Panc1 (cell line): ENCODE measurements at regions not wholly inside any gene's neighbourhood (a gene's known extent, or its start where the extent isn't known, plus 50 kb on each side); places are given as distances from the start of the nearest gene placed in this dataset.

Experiments used
- ATAC-seq: fragments of 200-7000 bp; cut with Tn5 transposase; 2 replicates; pipeline ENCODE4 v1.9.1; 2020; ENCODE audit warnings: mild to moderate bottlenecking, moderate library complexity
- BruUV-seq: library from RNA; stranded (reverse); fragments of 400-500 nt; replicated peaks from 2 replicates; lab custom pipeline; 2021; lab: Mats Ljungman, UMichigan
- CTCF ChIA-PET: fragments of 300-600 bp; sonication (Branson Sonifier 250); formaldehyde crosslinking; loops from one replicate; lab custom pipeline; 2022; ENCODE audit warnings: antibody characterized with exemption; lab: Charles Lee
- POLR2A ChIA-PET: fragments of 300-600 bp; sonication (Branson Sonifier 250); formaldehyde crosslinking; loops from one replicate; lab custom pipeline; 2022; ENCODE audit warnings: antibody characterized with exemption; lab: Charles Lee
- DNase-seq: peaks from one replicate; pipeline ENCODE4 v3.0.0-alpha.2; 2010; ENCODE audit warnings: low read depth, low spot score
- H3K27ac ChIP-seq: 2 replicates; pipeline ENCODE4 v1.5.1; 2011; ENCODE audit warnings: mild to moderate bottlenecking, low read length, inconsistent platforms
- H3K27me3 ChIP-seq: fragments of 200-500 bp; sonication (Bioruptor generic); 2 replicates; pipeline ENCODE4 v1.6.0; 2014; ENCODE audit warnings: low read length, inconsistent platforms; ENCODE audit not compliant: control insufficient read depth, insufficient read depth
- H3K36me3 ChIP-seq: fragments of 200-500 bp; sonication (Bioruptor generic); 2 replicates; pipeline ENCODE4 v1.5.1; 2014; ENCODE audit warnings: inconsistent platforms, mild to moderate bottlenecking, low read length, moderate library complexity; ENCODE audit not compliant: control insufficient read depth, insufficient read depth
- H3K4me1 ChIP-seq: 2 replicates; pipeline ENCODE4 v1.5.1; 2011; ENCODE audit warnings: inconsistent platforms, mild to moderate bottlenecking, low read length, moderate library complexity; ENCODE audit not compliant: control insufficient read depth, insufficient read depth
- H3K4me3 ChIP-seq, 2 experiments: 2 replicates each; pipeline ENCODE4 v1.5.1; 2011 to 2012; ENCODE audit warnings: low read depth in 2 of 2, low read length in 2 of 2, mild to moderate bottlenecking in 2 of 2, inconsistent platforms in 1 of 2, moderate library complexity in 1 of 2
- H3K9me3 ChIP-seq: fragments of 200-500 bp; sonication (Bioruptor generic); 2 replicates; pipeline ENCODE4 v1.5.1; 2014; ENCODE audit warnings: low read depth, mild to moderate bottlenecking, inconsistent platforms, low read length, moderate library complexity; ENCODE audit not compliant: control insufficient read depth, insufficient read depth
- POLR2AphosphoS5 ChIP-seq: IDR thresholded peaks from 2 replicates; pipeline ENCODE4 v1.6.1; 2012; ENCODE audit warnings: mild to moderate bottlenecking, low read depth, low read length, moderate library complexity
- SIN3A ChIP-seq: IDR thresholded peaks from 2 replicates; pipeline ENCODE4 v1.6.1; 2012; ENCODE audit warnings: low read depth, mild to moderate bottlenecking, low read length, moderate library complexity, borderline replicate concordance; ENCODE audit not compliant: insufficient read depth
- TCF7L2 ChIP-seq: IDR thresholded peaks from 2 replicates; pipeline ENCODE4 v1.6.1; 2011; ENCODE audit warnings: mild to moderate bottlenecking, low read depth, low read length, inconsistent platforms
- in situ Hi-C: cut with HindIII; loops from 2 replicates; pipeline ENCODE4 v1.10.0; 2016; ENCODE audit warnings: low sequenced_read_pairs, low pct_unique_long_range_greater_than_20kb
- intact Hi-C: fragments of 100-400 bp; cut with micrococcal nuclease; formaldehyde crosslinking; loops from one replicate; pipeline ENCODE4 v1.10.0; 2022; ENCODE audit not compliant: unreplicated experiment
- TF ChIP-seq, protein P1 (sequence below), 2 experiments: IDR thresholded peaks; 2 replicates each; pipeline ENCODE4 v1.6.1; 2011 to 2012; ENCODE audit warnings: low read depth in 2 of 2, control low read depth in 1 of 2, low read length in 1 of 2, mild to moderate bottlenecking in 1 of 2, moderate library complexity in 1 of 2; ENCODE audit not compliant: insufficient read depth in 1 of 2
- TF ChIP-seq, protein P2 (sequence below): fragments of 450-650 bp; IDR thresholded peaks from 2 replicates; pipeline ENCODE4 v1.5.1; 2017; ENCODE audit warnings: mild to moderate bottlenecking

DNA sequence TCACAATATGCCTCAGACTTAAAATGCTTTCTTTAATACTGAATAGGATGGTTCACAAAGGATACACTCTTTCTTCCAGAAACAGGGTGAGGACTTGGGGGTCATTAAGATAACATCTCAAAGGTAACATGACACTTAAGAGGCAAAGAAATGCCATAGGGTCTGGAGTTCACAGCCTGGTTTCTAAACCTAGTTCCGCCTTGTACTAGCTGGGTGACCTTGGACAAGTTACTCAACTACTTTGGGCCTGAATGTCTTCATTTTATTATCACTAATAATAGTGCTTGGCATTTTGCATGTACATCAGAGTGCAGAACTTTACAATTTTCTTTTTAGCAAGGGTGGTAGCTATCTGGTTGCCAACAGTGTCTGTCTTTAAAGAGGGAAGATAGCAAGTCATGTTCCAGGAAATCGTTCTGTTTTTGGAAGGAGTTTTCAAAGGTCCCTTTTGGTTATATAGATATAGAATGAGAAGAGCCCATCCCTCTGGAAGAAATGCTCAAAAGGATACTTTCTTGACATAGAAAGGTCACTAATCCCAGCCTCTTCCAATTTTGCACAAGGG lies 257.8 kb downstream of the NUAK1 start:
- TF ChIP-seq TCF7L2: no peak
- TF ChIP-seq SIN3A: no peak
- no peak for TF ChIP-seq POLR2AphosphoS5
- TF ChIP-seq, protein P1, sequence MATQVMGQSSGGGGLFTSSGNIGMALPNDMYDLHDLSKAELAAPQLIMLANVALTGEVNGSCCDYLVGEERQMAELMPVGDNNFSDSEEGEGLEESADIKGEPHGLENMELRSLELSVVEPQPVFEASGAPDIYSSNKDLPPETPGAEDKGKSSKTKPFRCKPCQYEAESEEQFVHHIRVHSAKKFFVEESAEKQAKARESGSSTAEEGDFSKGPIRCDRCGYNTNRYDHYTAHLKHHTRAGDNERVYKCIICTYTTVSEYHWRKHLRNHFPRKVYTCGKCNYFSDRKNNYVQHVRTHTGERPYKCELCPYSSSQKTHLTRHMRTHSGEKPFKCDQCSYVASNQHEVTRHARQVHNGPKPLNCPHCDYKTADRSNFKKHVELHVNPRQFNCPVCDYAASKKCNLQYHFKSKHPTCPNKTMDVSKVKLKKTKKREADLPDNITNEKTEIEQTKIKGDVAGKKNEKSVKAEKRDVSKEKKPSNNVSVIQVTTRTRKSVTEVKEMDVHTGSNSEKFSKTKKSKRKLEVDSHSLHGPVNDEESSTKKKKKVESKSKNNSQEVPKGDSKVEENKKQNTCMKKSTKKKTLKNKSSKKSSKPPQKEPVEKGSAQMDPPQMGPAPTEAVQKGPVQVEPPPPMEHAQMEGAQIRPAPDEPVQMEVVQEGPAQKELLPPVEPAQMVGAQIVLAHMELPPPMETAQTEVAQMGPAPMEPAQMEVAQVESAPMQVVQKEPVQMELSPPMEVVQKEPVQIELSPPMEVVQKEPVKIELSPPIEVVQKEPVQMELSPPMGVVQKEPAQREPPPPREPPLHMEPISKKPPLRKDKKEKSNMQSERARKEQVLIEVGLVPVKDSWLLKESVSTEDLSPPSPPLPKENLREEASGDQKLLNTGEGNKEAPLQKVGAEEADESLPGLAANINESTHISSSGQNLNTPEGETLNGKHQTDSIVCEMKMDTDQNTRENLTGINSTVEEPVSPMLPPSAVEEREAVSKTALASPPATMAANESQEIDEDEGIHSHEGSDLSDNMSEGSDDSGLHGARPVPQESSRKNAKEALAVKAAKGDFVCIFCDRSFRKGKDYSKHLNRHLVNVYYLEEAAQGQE (IDR thresholded peaks at IDR 0.05; ENCODE audit: insufficient read depth in 1 of 2, low read depth in 2 of 2, low read length in 1 of 2): no peak
- TF ChIP-seq, protein P2, sequence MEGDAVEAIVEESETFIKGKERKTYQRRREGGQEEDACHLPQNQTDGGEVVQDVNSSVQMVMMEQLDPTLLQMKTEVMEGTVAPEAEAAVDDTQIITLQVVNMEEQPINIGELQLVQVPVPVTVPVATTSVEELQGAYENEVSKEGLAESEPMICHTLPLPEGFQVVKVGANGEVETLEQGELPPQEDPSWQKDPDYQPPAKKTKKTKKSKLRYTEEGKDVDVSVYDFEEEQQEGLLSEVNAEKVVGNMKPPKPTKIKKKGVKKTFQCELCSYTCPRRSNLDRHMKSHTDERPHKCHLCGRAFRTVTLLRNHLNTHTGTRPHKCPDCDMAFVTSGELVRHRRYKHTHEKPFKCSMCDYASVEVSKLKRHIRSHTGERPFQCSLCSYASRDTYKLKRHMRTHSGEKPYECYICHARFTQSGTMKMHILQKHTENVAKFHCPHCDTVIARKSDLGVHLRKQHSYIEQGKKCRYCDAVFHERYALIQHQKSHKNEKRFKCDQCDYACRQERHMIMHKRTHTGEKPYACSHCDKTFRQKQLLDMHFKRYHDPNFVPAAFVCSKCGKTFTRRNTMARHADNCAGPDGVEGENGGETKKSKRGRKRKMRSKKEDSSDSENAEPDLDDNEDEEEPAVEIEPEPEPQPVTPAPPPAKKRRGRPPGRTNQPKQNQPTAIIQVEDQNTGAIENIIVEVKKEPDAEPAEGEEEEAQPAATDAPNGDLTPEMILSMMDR: no peak
- H3K4me3 ChIP-seq: no peak overlapping the region
- H3K9me3 ChIP-seq: no peaks in the 10 kb centered on the region
- no peak for DNase-seq
- intact Hi-C loops: no loop called here
- ChIA-PET POLR2A (no interaction called here), CTCF (interaction anchor here (0.5 kb wide), 1 partner anchor 227 kb away, joined by 3 read pairs; no protein-coding TSS in a partner anchor)
- H3K27ac ChIP-seq: no peak overlapping the region
- no peaks in the 10 kb centered on the region for H3K27me3 ChIP-seq
- in situ Hi-C loops: no loop called here
- no peak for ATAC-seq
- BruUV-seq: no TSS peak
- no peaks in the 10 kb centered on the region for H3K4me1 ChIP-seq
- no peaks in the 10 kb centered on the region for H3K36me3 ChIP-seq

DNA sequence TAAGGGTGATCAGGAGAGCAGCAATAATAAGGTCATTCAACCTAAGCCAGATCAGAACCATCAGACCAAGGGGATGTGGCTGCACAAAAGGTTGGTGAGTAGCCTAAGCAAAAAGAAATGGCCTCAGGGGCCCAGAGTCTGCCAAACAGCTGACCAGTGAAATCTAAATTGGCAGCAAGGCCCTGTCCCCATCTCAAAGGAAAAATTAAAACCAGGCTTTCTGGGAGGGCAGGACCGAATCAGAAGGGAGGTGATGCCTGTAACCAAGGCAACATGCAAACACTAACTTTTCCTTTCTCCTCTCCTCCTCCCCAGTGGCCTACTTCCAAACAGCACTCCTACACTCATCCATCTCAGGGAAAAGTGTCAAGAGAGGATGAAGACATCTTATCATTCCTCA lies 256.4 kb downstream of the NUAK1 start:
- ATAC-seq (no peak), DNase-seq (no peak)
- Histone ChIP-seq H3K27ac (no peak overlapping the region), H3K9me3 (no peaks in the 10 kb centered on the region), H3K27me3 (no peaks in the 10 kb centered on the region), H3K4me1 (no peaks in the 10 kb centered on the region), H3K36me3 (no peaks in the 10 kb centered on the region), H3K4me3 (no peak overlapping the region)
- no TSS peak for BruUV-seq
- in situ Hi-C loops (no loop called here), intact Hi-C loops (no loop called here)
- POLR2A ChIA-PET: no interaction called here
- CTCF ChIA-PET: no interaction called here
- TF ChIP-seq SIN3A (no peak), POLR2AphosphoS5 (no peak), TCF7L2 (no peak)
- TF ChIP-seq, protein P2: no peak
- TF ChIP-seq, protein P1 (IDR thresholded peaks at IDR 0.05; ENCODE audit: insufficient read depth in 1 of 2, low read depth in 2 of 2, low read length in 1 of 2): no peak
